Nephron progenitor cell (in vitro differentiated cells): ENCODE measurements at regions not wholly inside any gene's neighbourhood (a gene's known extent, or its start where the extent isn't known, plus 50 kb on each side); places are given as distances from the start of the nearest gene placed in this dataset.

ENCODE experiments used
- DNase-seq: peaks from one replicate; pipeline ENCODE4 v3.0.0; 2021
- H3K27ac Mint-ChIP-seq: 2 replicates; pipeline ENCODE4 v1.8.0; 2021; ENCODE audit warnings: mild to moderate bottlenecking, moderate library complexity, mixed read lengths
- H3K27me3 Mint-ChIP-seq: 2 replicates; pipeline ENCODE4 v1.8.0; 2021; ENCODE audit warnings: mild to moderate bottlenecking, low read depth, mixed read lengths; ENCODE audit not compliant: poor library complexity
- H3K36me3 Mint-ChIP-seq: 2 replicates; pipeline ENCODE4 v1.8.0; 2021; ENCODE audit warnings: low read depth, mixed read lengths
- H3K4me1 Mint-ChIP-seq: 2 replicates; pipeline ENCODE4 v1.8.0; 2021; ENCODE audit warnings: mixed read lengths
- H3K4me3 Mint-ChIP-seq: 2 replicates; pipeline ENCODE4 v1.8.0; 2021; ENCODE audit warnings: mild to moderate bottlenecking, moderate library complexity, mixed read lengths
- H3K9me3 Mint-ChIP-seq: 2 replicates; pipeline ENCODE4 v1.8.0; 2021; ENCODE audit warnings: mild to moderate bottlenecking, moderate library complexity, mixed read lengths
- CTCF ChIP-seq: fragments of 200-600 bp; sonication (generic); IDR thresholded peaks from 2 replicates; pipeline ENCODE4 v1.5.0; 2021; ENCODE audit warnings: antibody characterized with exemption

GRCh38 chr4:147349193-147349592 is 131.7 kb upstream of the EDNRA start:
- no peaks in the 10 kb centered on the region for H3K9me3 Mint-ChIP-seq
- H3K27me3 Mint-ChIP-seq, result no peaks in the 10 kb centered on the region
- H3K36me3 Mint-ChIP-seq, result no peaks in the 10 kb centered on the region
- H3K4me1 Mint-ChIP-seq, result peaks cover 7% of the 10 kb centered on the region
- no peak overlapping the region for H3K4me3 Mint-ChIP-seq
- no peak for DNase-seq
- TF ChIP-seq CTCF, result no peak
- peak overlapping the region; percentile 97 for H3K27ac Mint-ChIP-seq

GRCh38 chr4:147351083-147351787 is 129.7 kb upstream of the EDNRA start:
- Mint-ChIP-seq H3K27ac (peak overlapping the region; percentile 47), H3K4me1 (peaks cover 7% of the 10 kb centered on the region), H3K4me3 (no peak overlapping the region), H3K27me3 (no peaks in the 10 kb centered on the region), H3K36me3 (no peaks in the 10 kb centered on the region), H3K9me3 (peaks cover 1% of the 10 kb centered on the region)
- DNase-seq, result no peak
- TF ChIP-seq CTCF, result no peak

GRCh38 chr4:147354237-147354636 is 126.7 kb upstream of the EDNRA start:
- Mint-ChIP-seq H3K27me3 (no peaks in the 10 kb centered on the region), H3K4me3 (no peak overlapping the region), H3K9me3 (peaks cover 18% of the 10 kb centered on the region), H3K27ac (no peak overlapping the region), H3K4me1 (peaks cover 2% of the 10 kb centered on the region), H3K36me3 (peaks cover 6% of the 10 kb centered on the region)
- no peak for DNase-seq
- TF ChIP-seq CTCF, result no peak

GRCh38 chr4:147355032-147355656 is 125.8 kb upstream of the EDNRA start:
- Mint-ChIP-seq H3K27ac (peak overlapping the region; percentile 63), H3K36me3 (peaks cover 6% of the 10 kb centered on the region), H3K4me3 (no peak overlapping the region)

GRCh38 chr4:147355847-147356246 is 125.0 kb upstream of the EDNRA start:
- no peaks in the 10 kb centered on the region for H3K27me3 Mint-ChIP-seq
- peaks cover 24% of the 10 kb centered on the region for H3K9me3 Mint-ChIP-seq
- no peak overlapping the region for H3K4me3 Mint-ChIP-seq
- H3K36me3 Mint-ChIP-seq, result peaks cover 6% of the 10 kb centered on the region
- H3K4me1 Mint-ChIP-seq, result no peaks in the 10 kb centered on the region
- TF ChIP-seq CTCF, result no peak
- no peak for DNase-seq
- H3K27ac Mint-ChIP-seq, result peak overlapping the region; percentile 63

More at GRCh38 chr4:147355032-147355656, 125.8 kb upstream of the EDNRA start:
- no peak for DNase-seq
- H3K4me1 Mint-ChIP-seq, result no peaks in the 10 kb centered on the region
- no peaks in the 10 kb centered on the region for H3K27me3 Mint-ChIP-seq
- TF ChIP-seq CTCF, result no peak
- peaks cover 24% of the 10 kb centered on the region for H3K9me3 Mint-ChIP-seq

GRCh38 chr4:147360301-147360700 is 120.6 kb upstream of the EDNRA start:
- H3K4me3 Mint-ChIP-seq, result no peak overlapping the region
- peaks cover 24% of the 10 kb centered on the region for H3K9me3 Mint-ChIP-seq
- H3K36me3 Mint-ChIP-seq, result peaks cover 6% of the 10 kb centered on the region
- H3K27ac Mint-ChIP-seq, result no peak overlapping the region
- H3K4me1 Mint-ChIP-seq, result peaks cover 19% of the 10 kb centered on the region
- TF ChIP-seq CTCF, result no peak
- H3K27me3 Mint-ChIP-seq, result peaks cover 5% of the 10 kb centered on the region
- no peak for DNase-seq
